GM12878 (cell line): ENCODE measurements at regions not wholly inside any gene's neighbourhood (a gene's known extent, or its start where the extent isn't known, plus 50 kb on each side); places are given as distances from the start of the nearest gene placed in this dataset.

Source experiments
- ATAC-seq: fragments of 200-7000 bp; cut with Tn5 transposase; 3 replicates; pipeline ENCODE4 v1.9.1; 2020; ENCODE audit warnings: mild to moderate bottlenecking, moderate library complexity
- BruUV-seq: library from RNA; stranded (reverse); fragments of 400-500 nt; replicated peaks from 2 replicates; lab custom pipeline; 2021; lab: Mats Ljungman, UMichigan
- CTCF ChIA-PET: fragments of 300-600 bp; sonication (Branson Sonifier 250); formaldehyde crosslinking; extraction: SDS; loops from one replicate; lab custom pipeline; 2021; ENCODE audit warnings: inconsistent platforms; lab: Yijun Ruan, JAX
- POLR2A ChIA-PET: fragments of 350-600 bp; formaldehyde crosslinking; extraction: SDS; loops from one replicate; lab custom pipeline; 2021; ENCODE audit warnings: inconsistent platforms; lab: Charles Lee
- RAD21 ChIA-PET: fragments of 300-600 bp; sonication (Branson Sonifier 250); formaldehyde crosslinking; loops from one replicate; lab custom pipeline; 2023; ENCODE audit warnings: antibody characterized with exemption; ENCODE audit not compliant: unreplicated experiment; lab: Charles Lee
- SMC1A ChIA-PET: fragments of 300-600 bp; sonication (Branson Sonifier 250); formaldehyde crosslinking; loops from one replicate; lab custom pipeline; 2023; ENCODE audit not compliant: unreplicated experiment, uncharacterized antibody; lab: Charles Lee
- DNase-seq: peaks from one replicate; pipeline ENCODE4 v3.0.0-alpha.2; 2011; ENCODE audit warnings: low read depth, low spot score
- FAIRE-seq: peaks from 3 replicates; lab custom pipeline; 2011; peaks lifted over from hg19 to GRCh38; lab: Jason Lieb, UNC
- H2AFZ ChIP-seq: 2 replicates; pipeline ENCODE4 v1.6.0; 2011; ENCODE audit warnings: low read depth, low read length, control low read depth; ENCODE audit not compliant: control insufficient read depth
- H3K27ac ChIP-seq: 2 replicates; pipeline ENCODE4 v1.5.1; 2011; ENCODE audit warnings: control low read depth; ENCODE audit not compliant: control insufficient read depth, insufficient read depth
- H3K27me3 ChIP-seq, 2 experiments: replicated peaks in 1 of 2; 2 replicates each; pipeline versions ENCODE4 v1.6.0 to v1.6.1; 2011; ENCODE audit warnings: low read length in 1 of 2; ENCODE audit not compliant: control insufficient read depth in 2 of 2, insufficient read depth in 2 of 2
- H3K36me3 ChIP-seq, 2 experiments: 2 replicates each; pipeline ENCODE4 v1.5.1; 2011; ENCODE audit warnings: low read length in 1 of 2; ENCODE audit not compliant: control insufficient read depth in 2 of 2, insufficient read depth in 2 of 2
- H3K4me1 ChIP-seq: 2 replicates; pipeline ENCODE4 v1.6.1; 2011; ENCODE audit warnings: mild to moderate bottlenecking, low read length, moderate library complexity, mixed read lengths; ENCODE audit not compliant: control insufficient read depth, insufficient read depth
- H3K4me2 ChIP-seq: 2 replicates; pipeline ENCODE4 v1.6.0; 2011; ENCODE audit warnings: control low read depth; ENCODE audit not compliant: control insufficient read depth, insufficient read depth
- H3K4me3 ChIP-seq: fragments of 200-600 bp; sonication (generic); 2 replicates; pipeline ENCODE4 v1.5.1; 2016
- H3K79me2 ChIP-seq: 2 replicates; pipeline ENCODE4 v1.6.0; 2011; ENCODE audit warnings: low read length; ENCODE audit not compliant: control insufficient read depth, insufficient read depth
- H3K9ac ChIP-seq: 2 replicates; pipeline ENCODE4 v1.8.0; 2011; ENCODE audit warnings: low read length, control low read depth, mixed read lengths; ENCODE audit not compliant: control insufficient read depth, insufficient read depth
- H3K9me3 ChIP-seq: replicated peaks from 3 replicates; pipeline ENCODE4 v1.5.1; 2011; ENCODE audit warnings: mild to moderate bottlenecking, low read length; ENCODE audit not compliant: control insufficient read depth, insufficient read depth
- H4K20me1 ChIP-seq: 2 replicates; pipeline ENCODE4 v1.6.0; 2011; ENCODE audit not compliant: control insufficient read depth, insufficient read depth
- BMI1 ChIP-seq: fragments of 450-650 bp; IDR thresholded peaks from 2 replicates; pipeline ENCODE4 v1.6.1; 2016; ENCODE audit warnings: mild to moderate bottlenecking, moderate library complexity, borderline replicate concordance
- ELK1 ChIP-seq: IDR thresholded peaks from 2 replicates; pipeline ENCODE4 v1.6.1; 2012; ENCODE audit warnings: low read depth, low read length, improper control_type of control experiment
- MEF2B ChIP-seq: fragments of 450-650 bp; IDR thresholded peaks from 2 replicates; pipeline ENCODE4 v1.6.1; 2018; ENCODE audit warnings: mild to moderate bottlenecking, moderate library complexity; ENCODE audit not compliant: partially characterized antibody, poor library complexity, severe bottlenecking
- NFIC ChIP-seq: IDR thresholded peaks from 2 replicates; pipeline ENCODE4 v1.6.1; 2012; ENCODE audit warnings: low read depth, mild to moderate bottlenecking, inconsistent platforms, low read length, moderate library complexity
- NFXL1 ChIP-seq: fragments of 450-650 bp; IDR thresholded peaks from 2 replicates; pipeline ENCODE4 v1.6.1; 2017; ENCODE audit warnings: antibody characterized with exemption, mild to moderate bottlenecking, borderline replicate concordance
- NFYB ChIP-seq: IDR thresholded peaks from 2 replicates; pipeline ENCODE4 v1.6.1; 2011; ENCODE audit warnings: low read depth, mild to moderate bottlenecking, low read length, improper control_type of control experiment, moderate library complexity; ENCODE audit not compliant: insufficient read depth
- RAD51 ChIP-seq: fragments of 450-650 bp; IDR thresholded peaks from 2 replicates; pipeline ENCODE4 v1.6.1; 2016; ENCODE audit warnings: moderate library complexity, mild to moderate bottlenecking, inconsistent platforms
- ZBTB11 ChIP-seq: fragments of 450-650 bp; formaldehyde crosslinking; IDR thresholded peaks from 2 replicates; pipeline ENCODE4 v1.5.0; 2022; ENCODE audit warnings: mild to moderate bottlenecking, missing genetic modification characterization
- WGBS: methylation state at CpG from one replicate; pipeline ENCODE4 v1.1.6; 2016; ENCODE audit warnings: low lambda C conversion rate; ENCODE audit not compliant: insufficient replicate concordance, insufficient coverage; ENCODE audit errors: missing lambda C conversion rate; 5-methylcytosine and 5-hydroxymethylcytosine counted together
- in situ Hi-C: fragments of 300-500 bp; cut with MboI; formaldehyde crosslinking; loops from 9 replicates; pipeline ENCODE4 v1.14.3; 2018; ENCODE audit warnings: mixed read lengths
- intact Hi-C: fragments of 100-400 bp; cut with micrococcal nuclease; formaldehyde crosslinking; loops from one replicate; pipeline ENCODE4 v1.14.2; 2022; ENCODE audit not compliant: unreplicated experiment

DNA sequence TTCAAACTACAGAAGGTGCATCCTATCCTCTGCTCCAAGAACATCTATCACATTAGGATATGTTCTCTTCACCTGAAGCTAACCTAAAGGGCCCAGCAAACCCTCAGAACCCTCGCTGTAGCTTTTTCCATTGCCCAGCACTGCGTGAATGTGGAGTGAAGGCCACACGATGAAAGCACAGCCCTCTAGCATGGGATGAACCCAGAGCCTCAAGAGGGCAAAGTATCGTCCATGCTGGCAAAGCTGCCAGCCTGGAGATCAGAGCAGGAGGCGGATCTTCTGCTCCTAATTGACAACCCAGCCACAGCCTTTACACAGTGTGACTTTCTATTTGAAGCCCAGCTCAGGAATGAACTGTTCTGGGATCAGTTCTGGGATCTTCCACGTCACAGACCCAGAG, 65.1 kb upstream of the USP47 start:
- Histone ChIP-seq H4K20me1 (no peaks in the 10 kb centered on the region), H3K4me3 (no peak overlapping the region), H3K79me2 (no peaks in the 10 kb centered on the region), H3K36me3 (no peaks in the 10 kb centered on the region), H3K4me1 (no peaks in the 10 kb centered on the region)
- in situ Hi-C loops = loop anchor here (25.0 kb wide), 1 partner anchor 511 kb away; no protein-coding TSS in a partner anchor
- ATAC-seq = no peak
- CTCF ChIA-PET = interaction anchor here (0.5 to 2.6 kb wide), 5 partner anchors 11 to 749 kb away, joined by 3 to 13 read pairs (median 4); no protein-coding TSS in a partner anchor
- intact Hi-C loops = no loop called here
- SMC1A ChIA-PET = interaction anchor here (0.7 to 1.6 kb wide), 2 partner anchors 9 to 855 kb away, joined by 3 to 8 read pairs; no protein-coding TSS in a partner anchor
- WGBS = 5% methylated on average over 6 of the region's 6 CpGs
- TF ChIP-seq NFXL1 = no peak
- no peak for TF ChIP-seq BMI1
- TF ChIP-seq RAD51 = no peak
- TF ChIP-seq NFIC = no peak
- TF ChIP-seq MEF2B = no peak
- no peak for TF ChIP-seq NFYB
- TF ChIP-seq, all 136 proteins: peak for 0
- H3K9me3 ChIP-seq = no peaks in the 10 kb centered on the region
- H2AFZ ChIP-seq = no peak overlapping the region
- DNase-seq (no peak), FAIRE-seq (no peak)
- BruUV-seq = no TSS peak
- no peak overlapping the region for H3K9ac ChIP-seq
- H3K27ac ChIP-seq = no peak overlapping the region
- POLR2A ChIA-PET = no interaction called here
- no peak overlapping the region for H3K4me2 ChIP-seq
- RAD21 ChIA-PET = interaction anchor here (0.6 kb wide), 1 partner anchor 749 kb away, joined by 3 read pairs; no protein-coding TSS in a partner anchor
- H3K27me3 ChIP-seq = peaks cover 0 to 2% of the 10 kb centered on the region in 2 experiments; a peak in 2 of 4 replicates

DNA sequence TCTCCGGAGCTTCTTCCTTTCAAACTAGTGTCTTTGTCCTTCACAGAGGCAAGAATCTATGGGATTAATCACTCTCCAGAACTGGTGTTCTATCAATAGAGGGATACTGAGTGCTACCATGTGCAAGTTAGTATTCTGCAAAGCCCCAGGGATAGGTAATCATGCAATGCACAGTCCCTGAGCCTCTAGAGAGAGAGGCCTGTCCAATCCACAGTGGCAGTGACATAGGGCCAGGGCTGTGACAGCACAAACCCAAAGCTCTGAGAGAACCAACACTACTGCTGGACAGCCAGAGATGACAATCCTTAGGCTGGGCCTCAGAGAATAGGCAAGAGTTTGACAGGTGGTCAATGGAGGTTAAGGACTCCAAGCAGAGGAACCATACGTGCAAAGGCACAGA, 66.8 kb upstream of the USP47 start:
- no peak for FAIRE-seq
- SMC1A ChIA-PET = interaction anchor here (1.1 kb wide), 1 partner anchor 12 kb away, joined by 3 read pairs; no protein-coding TSS in a partner anchor
- DNase-seq = no peak
- CTCF ChIA-PET = interaction anchor here (1.9 kb wide), 1 partner anchor 747 kb away, joined by 4 read pairs; no protein-coding TSS in a partner anchor
- RAD21 ChIA-PET = no interaction called here
- Histone ChIP-seq H3K27me3 (peaks cover 0 to 2% of the 10 kb centered on the region in 2 experiments; a peak in 2 of 4 replicates), H3K27ac (no peak overlapping the region), H3K9ac (no peak overlapping the region), H2AFZ (no peak overlapping the region), H3K36me3 (no peaks in the 10 kb centered on the region), H3K4me2 (no peak overlapping the region), H3K9me3 (no peaks in the 10 kb centered on the region), H4K20me1 (no peaks in the 10 kb centered on the region), H3K4me1 (no peaks in the 10 kb centered on the region), H3K79me2 (no peaks in the 10 kb centered on the region), H3K4me3 (no peak overlapping the region)
- 45% methylated on average over 2 of the region's 2 CpGs for WGBS
- no peak for ATAC-seq
- POLR2A ChIA-PET = no interaction called here
- no TSS peak for BruUV-seq
- in situ Hi-C loops = loop anchor here (25.0 kb wide), 1 partner anchor 512 kb away; no protein-coding TSS in a partner anchor
- intact Hi-C loops = no loop called here
- no peak for TF ChIP-seq ELK1
- no peak for TF ChIP-seq ZBTB11
